Caco-2 (cell line): ENCODE measurements at regions not wholly inside any gene's neighbourhood (a gene's known extent, or its start where the extent isn't known, plus 50 kb on each side); places are given as distances from the start of the nearest gene placed in this dataset.

Experiments
- BruUV-seq: library from RNA; stranded (reverse); fragments of 400-500 nt; replicated peaks from 2 replicates; lab custom pipeline; 2021; lab: Mats Ljungman, UMichigan
- CTCF ChIA-PET: fragments of 300-600 bp; sonication (Branson Sonifier 250); formaldehyde crosslinking; loops from one replicate; lab custom pipeline; 2022; ENCODE audit warnings: antibody characterized with exemption; lab: Charles Lee
- POLR2A ChIA-PET: fragments of 300-600 bp; sonication (Branson Sonifier 250); formaldehyde crosslinking; loops from one replicate; lab custom pipeline; 2022; ENCODE audit warnings: antibody characterized with exemption; lab: Charles Lee
- DNase-seq, 2 experiments: peaks; one replicate each; pipeline versions ENCODE4 v3.0.0 to v3.0.0-alpha.2; 2020 to 2022
- H3K27me3 ChIP-seq: replicated peaks from 2 replicates; pipeline ENCODE4 v1.6.0; 2011; ENCODE audit warnings: low read length; ENCODE audit not compliant: control insufficient read depth, insufficient read depth
- H3K36me3 ChIP-seq: 2 replicates; pipeline ENCODE4 v1.5.1; 2011; ENCODE audit warnings: low read length; ENCODE audit not compliant: control insufficient read depth, insufficient read depth
- H3K4me1 ChIP-seq: fragments of 250-450 bp; sonication (Bioruptor Pico); 2 replicates; pipeline ENCODE4 v1.5.1; 2020; ENCODE audit warnings: mild to moderate bottlenecking
- H3K4me3 ChIP-seq: 2 replicates; pipeline ENCODE4 v1.5.1; 2011; ENCODE audit warnings: low read depth, mild to moderate bottlenecking, control low read depth, low read length
- H3K9me3 ChIP-seq: fragments of 250-450 bp; sonication (Bioruptor Pico); 2 replicates; pipeline ENCODE4 v1.5.1; 2020; ENCODE audit warnings: mild to moderate bottlenecking, moderate library complexity
- H3K27ac Mint-ChIP-seq: one replicate; pipeline ENCODE4 v1.8.0; 2022; ENCODE audit warnings: mixed read lengths; ENCODE audit not compliant: unreplicated experiment
- H3K27me3 Mint-ChIP-seq: one replicate; pipeline ENCODE4 v1.8.0; 2022; ENCODE audit warnings: mixed read lengths; ENCODE audit not compliant: insufficient read depth, unreplicated experiment
- H3K36me3 Mint-ChIP-seq: one replicate; pipeline ENCODE4 v1.8.0; 2022; ENCODE audit warnings: mild to moderate bottlenecking, mixed read lengths; ENCODE audit not compliant: insufficient read depth, unreplicated experiment
- H3K4me1 Mint-ChIP-seq: one replicate; pipeline ENCODE4 v1.8.0; 2022; ENCODE audit warnings: low read depth, mixed read lengths; ENCODE audit not compliant: unreplicated experiment
- H3K4me3 Mint-ChIP-seq: one replicate; pipeline ENCODE4 v1.8.0; 2022; ENCODE audit warnings: mild to moderate bottlenecking, moderate library complexity, mixed read lengths; ENCODE audit not compliant: unreplicated experiment
- H3K9me3 Mint-ChIP-seq: one replicate; pipeline ENCODE4 v1.8.0; 2022; ENCODE audit warnings: mixed read lengths; ENCODE audit not compliant: unreplicated experiment
- CTCF ChIP-seq, 2 experiments: fragments of 200-600 bp in 1 of 2; IDR thresholded peaks; 1 replicate in 1 of 2; 2 replicates in 1 of 2; pipeline versions ENCODE4 v1.5.1 to v1.8.0; 2011 to 2022; ENCODE audit warnings: antibody characterized with exemption in 1 of 2, control low read depth in 1 of 2, inconsistent platforms in 1 of 2, low read depth in 1 of 2, low read length in 1 of 2, mild to moderate bottlenecking in 1 of 2, moderate library complexity in 1 of 2; ENCODE audit not compliant: insufficient read depth in 1 of 2, severe bottlenecking in 1 of 2, unreplicated experiment in 1 of 2
- intact Hi-C: fragments of 100-400 bp; cut with micrococcal nuclease; formaldehyde crosslinking; loops from one replicate; pipeline ENCODE4 v1.10.0; 2022; ENCODE audit not compliant: unreplicated experiment

- H3K27ac Mint-ChIP-seq: no peak overlapping the region
Measured at GRCh38 chr5:138639326-138639725, 64.1 kb upstream of the HSPA9 start.

GRCh38 chr5:138637256-138637655 lies 62.1 kb upstream of the HSPA9 start:
- no peaks in the 10 kb centered on the region for H3K36me3 ChIP-seq
- Mint-ChIP-seq H3K27me3 (no peaks in the 10 kb centered on the region), H3K4me3 (no peak overlapping the region), H3K4me1 (peaks cover 7% of the 10 kb centered on the region), H3K27ac (no peak overlapping the region), H3K9me3 (no peaks in the 10 kb centered on the region), H3K36me3 (no peaks in the 10 kb centered on the region)
- BruUV-seq: no TSS peak
- intact Hi-C loops: no loop called here
- H3K9me3 ChIP-seq: no peaks in the 10 kb centered on the region
- no peaks in the 10 kb centered on the region for H3K27me3 ChIP-seq
- TF ChIP-seq CTCF (IDR thresholded peaks at IDR 0.05; ENCODE audit: insufficient read depth in 1 of 2, low read depth in 1 of 2, low read length in 1 of 2, severe bottlenecking in 1 of 2, unreplicated experiment in 1 of 2): no peak
- H3K4me3 ChIP-seq: no peak overlapping the region
- ChIA-PET POLR2A (no interaction called here), CTCF (interaction anchor here (0.7 kb wide), 1 partner anchor 153 kb away, joined by 3 read pairs; no protein-coding TSS in a partner anchor)
- no peak for DNase-seq
- 0 out of 2 replicates have a peak, but pooled peaks cover 3% of the 10 kb centered on the region for H3K4me1 ChIP-seq

More at GRCh38 chr5:138639326-138639725, 64.1 kb upstream of the HSPA9 start:
- Histone ChIP-seq H3K4me1 (0 out of 2 replicates have a peak, but pooled peaks cover 3% of the 10 kb centered on the region), H3K4me3 (no peak overlapping the region), H3K27me3 (no peaks in the 10 kb centered on the region), H3K36me3 (no peaks in the 10 kb centered on the region), H3K9me3 (no peaks in the 10 kb centered on the region)
- TF ChIP-seq CTCF (IDR thresholded peaks at IDR 0.05; ENCODE audit: insufficient read depth in 1 of 2, low read depth in 1 of 2, low read length in 1 of 2, severe bottlenecking in 1 of 2, unreplicated experiment in 1 of 2): no peak
- BruUV-seq: no TSS peak
- H3K36me3 Mint-ChIP-seq: no peaks in the 10 kb centered on the region
- no peak for DNase-seq
- intact Hi-C loops: no loop called here
- no peaks in the 10 kb centered on the region for H3K9me3 Mint-ChIP-seq
- peaks cover 7% of the 10 kb centered on the region for H3K4me1 Mint-ChIP-seq
- no peaks in the 10 kb centered on the region for H3K27me3 Mint-ChIP-seq
- ChIA-PET CTCF (interaction anchor here (0.5 to 0.7 kb wide), 2 partner anchors 185 to 232 kb away, joined by 3 read pairs; no protein-coding TSS in a partner anchor), POLR2A (no interaction called here)
- no peak overlapping the region for H3K4me3 Mint-ChIP-seq

- H3K36me3 Mint-ChIP-seq: no peaks in the 10 kb centered on the region
- POLR2A ChIA-PET: no interaction called here
Measured at GRCh38 chr5:138636398-138636944, 61.3 kb upstream of the HSPA9 start.

More at GRCh38 chr5:138636398-138636944, 61.3 kb upstream of the HSPA9 start:
- H3K4me3 ChIP-seq: no peak overlapping the region
- no peaks in the 10 kb centered on the region for H3K36me3 ChIP-seq
- no TSS peak for BruUV-seq
- intact Hi-C loops: no loop called here
- DNase-seq: no peak
- CTCF ChIA-PET: no interaction called here
- H3K27me3 ChIP-seq: no peaks in the 10 kb centered on the region
- Mint-ChIP-seq H3K27ac (no peak overlapping the region), H3K9me3 (no peaks in the 10 kb centered on the region), H3K4me1 (peaks cover 7% of the 10 kb centered on the region), H3K4me3 (no peak overlapping the region), H3K27me3 (no peaks in the 10 kb centered on the region)
- no peaks in the 10 kb centered on the region for H3K9me3 ChIP-seq
- no peak for TF ChIP-seq CTCF (IDR thresholded peaks at IDR 0.05; ENCODE audit: insufficient read depth in 1 of 2, low read depth in 1 of 2, low read length in 1 of 2, severe bottlenecking in 1 of 2, unreplicated experiment in 1 of 2)
- H3K4me1 ChIP-seq: 0 out of 2 replicates have a peak, but pooled peaks cover 3% of the 10 kb centered on the region
